Liver (tissue), 8 donors: ENCODE measurements at regions not wholly inside any gene's neighbourhood (a gene's known extent, or its start where the extent isn't known, plus 50 kb on each side); places are given as distances from the start of the nearest gene placed in this dataset.

Experiments
- DNase-seq: peaks from one replicate; pipeline ENCODE4 v3.0.0-alpha.2; 2017; ENCODE audit warnings: low spot score
- H3K27ac ChIP-seq, 2 donors: one replicate each; pipeline ENCODE4 v1.7.0; 2013; ENCODE audit warnings: inconsistent platforms in 2 of 2, low read length in 2 of 2, control low read depth in 1 of 2, low read depth in 1 of 2, mild to moderate bottlenecking in 1 of 2
- H3K27me3 ChIP-seq, 4 donors: one replicate each; pipeline versions ENCODE4 v1.6.1 to v1.7.0; 2013; ENCODE audit warnings: low read length in 3 of 4, inconsistent platforms in 1 of 4, mild to moderate bottlenecking in 1 of 4, moderate library complexity in 1 of 4; ENCODE audit not compliant: control insufficient read depth in 4 of 4, insufficient read depth in 4 of 4
- H3K36me3 ChIP-seq, 4 donors: one replicate each; pipeline versions ENCODE4 v1.6.1 to v1.7.0; 2013; ENCODE audit warnings: low read length in 3 of 4, mild to moderate bottlenecking in 3 of 4, low read depth in 1 of 4, moderate library complexity in 1 of 4; ENCODE audit not compliant: control insufficient read depth in 4 of 4, insufficient read depth in 3 of 4
- H3K4me1 ChIP-seq, 4 donors: one replicate each; pipeline versions ENCODE4 v1.6.1 to v1.7.0; 2013; ENCODE audit warnings: low read length in 3 of 4, mild to moderate bottlenecking in 3 of 4, moderate library complexity in 1 of 4; ENCODE audit not compliant: control insufficient read depth in 4 of 4, insufficient read depth in 4 of 4
- H3K4me3 ChIP-seq, 3 donors: one replicate each; pipeline versions ENCODE4 v1.6.1 to v1.7.0; 2013; ENCODE audit warnings: low read length in 3 of 3, control low read depth in 1 of 3, low read depth in 1 of 3, mild to moderate bottlenecking in 1 of 3
- H3K9ac ChIP-seq, 2 donors: one replicate each; pipeline ENCODE4 v1.7.0; 2013; ENCODE audit warnings: low read length in 2 of 2, mild to moderate bottlenecking in 2 of 2, moderate library complexity in 2 of 2, control low read depth in 1 of 2, low read depth in 1 of 2
- H3K9me3 ChIP-seq, 4 donors: one replicate each; pipeline versions ENCODE4 v1.6.1 to v1.7.0; 2013; ENCODE audit warnings: low read length in 3 of 4; ENCODE audit not compliant: control insufficient read depth in 4 of 4
- EGR1 ChIP-seq, 2 donors: IDR thresholded peaks; 2 replicates each; pipeline ENCODE4 v1.6.1; 2016 to 2018; ENCODE audit warnings: antibody characterized with exemption in 2 of 2, low read depth in 2 of 2
- FOXA1 ChIP-seq: IDR thresholded peaks from 2 replicates; pipeline ENCODE4 v1.6.1; 2016; ENCODE audit warnings: antibody characterized with exemption
- FOXA2 ChIP-seq: IDR thresholded peaks from 2 replicates; pipeline ENCODE4 v1.6.1; 2016; ENCODE audit warnings: antibody characterized with exemption
- GABPA ChIP-seq, 2 donors: IDR thresholded peaks in 1 of 2; conservative IDR thresholded peaks in 1 of 2; 2 replicates each; pipeline ENCODE4 v1.6.1; 2016; ENCODE audit warnings: antibody characterized with exemption in 2 of 2, mild to moderate bottlenecking in 1 of 2, moderate library complexity in 1 of 2
- HNF4A ChIP-seq, 2 donors: conservative IDR thresholded peaks; 2 replicates each; pipeline ENCODE4 v1.6.1; 2016; ENCODE audit warnings: antibody characterized with exemption in 2 of 2, mild to moderate bottlenecking in 2 of 2
- HNF4G ChIP-seq: IDR thresholded peaks from 2 replicates; pipeline ENCODE4 v1.6.1; 2016; ENCODE audit warnings: antibody characterized with exemption
- JUND ChIP-seq, 2 donors: IDR thresholded peaks; 2 replicates each; pipeline ENCODE4 v1.6.1; 2016; ENCODE audit warnings: antibody characterized with exemption in 2 of 2
- NR2F2 ChIP-seq: IDR thresholded peaks from 2 replicates; pipeline ENCODE4 v1.6.1; 2016; ENCODE audit warnings: antibody characterized with exemption
- RAD21 ChIP-seq, 2 donors: IDR thresholded peaks; 2 replicates each; pipeline ENCODE4 v1.6.1; 2016; ENCODE audit warnings: antibody characterized with exemption in 2 of 2, mild to moderate bottlenecking in 2 of 2
- RXRA ChIP-seq, 2 donors: IDR thresholded peaks; 2 replicates each; pipeline ENCODE4 v1.6.1; 2017 to 2018; ENCODE audit warnings: antibody characterized with exemption in 2 of 2, mild to moderate bottlenecking in 1 of 2
- SP1 ChIP-seq: IDR thresholded peaks from 2 replicates; pipeline ENCODE4 v1.6.1; 2018; ENCODE audit warnings: antibody characterized with exemption, mild to moderate bottlenecking
- TAF1 ChIP-seq: conservative IDR thresholded peaks from 2 replicates; pipeline ENCODE4 v1.6.1; 2016; ENCODE audit warnings: antibody characterized with exemption, mild to moderate bottlenecking
- WGBS: extraction: QIAGEN DNeasy Blood & Tissue Kit; methylation state at CpG from one replicate; pipeline ENCODE4 v1.1.7; 2013; 5-methylcytosine and 5-hydroxymethylcytosine counted together
- TF ChIP-seq, protein P1 (sequence below): IDR thresholded peaks from 2 replicates; pipeline ENCODE4 v1.6.1; 2016; ENCODE audit warnings: antibody characterized with exemption, mild to moderate bottlenecking
- TF ChIP-seq, protein P2 (sequence below): fragments of 150-350 bp; IDR thresholded peaks from 2 replicates; pipeline ENCODE4 v1.5.1; 2017; ENCODE audit warnings: improper control_type of control experiment, low read depth, low read length; ENCODE audit not compliant: missing input control
- TF ChIP-seq, protein P3 (sequence below): IDR thresholded peaks from 2 replicates; pipeline ENCODE4 v1.6.1; 2016; ENCODE audit warnings: antibody characterized with exemption
- TF ChIP-seq, protein P4 (sequence below): IDR thresholded peaks from 2 replicates; pipeline ENCODE4 v1.6.1; 2016; ENCODE audit warnings: antibody characterized with exemption
- TF ChIP-seq, protein P5 (sequence below): IDR thresholded peaks from 2 replicates; pipeline ENCODE4 v1.6.1; 2016; ENCODE audit warnings: antibody characterized with exemption
- donor health status: healthy.
- donor health status: healthy.
- donor health status: healthy.
- donor health status: healthy.
- donor health status: healthy.

DNA sequence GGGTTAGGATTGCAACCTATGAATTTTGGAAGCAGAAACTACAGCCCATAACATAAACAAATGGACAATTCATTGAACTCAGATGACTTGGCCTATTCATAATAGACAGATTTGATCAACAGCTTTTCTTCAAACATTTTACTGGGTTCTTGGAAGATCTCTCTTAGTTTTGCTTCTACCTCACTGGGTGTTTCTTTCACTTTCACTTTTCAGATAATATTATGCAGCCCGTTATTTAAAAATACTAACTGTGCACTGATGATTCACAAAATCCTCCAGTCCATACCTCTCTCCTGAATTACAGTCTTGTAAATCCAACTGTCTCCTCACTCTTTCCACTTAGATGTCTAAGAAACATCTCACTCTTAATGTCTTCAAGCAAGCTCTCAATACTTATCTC is 183.5 kb upstream of the IRX1 start (continued):
- TF ChIP-seq, protein P1, sequence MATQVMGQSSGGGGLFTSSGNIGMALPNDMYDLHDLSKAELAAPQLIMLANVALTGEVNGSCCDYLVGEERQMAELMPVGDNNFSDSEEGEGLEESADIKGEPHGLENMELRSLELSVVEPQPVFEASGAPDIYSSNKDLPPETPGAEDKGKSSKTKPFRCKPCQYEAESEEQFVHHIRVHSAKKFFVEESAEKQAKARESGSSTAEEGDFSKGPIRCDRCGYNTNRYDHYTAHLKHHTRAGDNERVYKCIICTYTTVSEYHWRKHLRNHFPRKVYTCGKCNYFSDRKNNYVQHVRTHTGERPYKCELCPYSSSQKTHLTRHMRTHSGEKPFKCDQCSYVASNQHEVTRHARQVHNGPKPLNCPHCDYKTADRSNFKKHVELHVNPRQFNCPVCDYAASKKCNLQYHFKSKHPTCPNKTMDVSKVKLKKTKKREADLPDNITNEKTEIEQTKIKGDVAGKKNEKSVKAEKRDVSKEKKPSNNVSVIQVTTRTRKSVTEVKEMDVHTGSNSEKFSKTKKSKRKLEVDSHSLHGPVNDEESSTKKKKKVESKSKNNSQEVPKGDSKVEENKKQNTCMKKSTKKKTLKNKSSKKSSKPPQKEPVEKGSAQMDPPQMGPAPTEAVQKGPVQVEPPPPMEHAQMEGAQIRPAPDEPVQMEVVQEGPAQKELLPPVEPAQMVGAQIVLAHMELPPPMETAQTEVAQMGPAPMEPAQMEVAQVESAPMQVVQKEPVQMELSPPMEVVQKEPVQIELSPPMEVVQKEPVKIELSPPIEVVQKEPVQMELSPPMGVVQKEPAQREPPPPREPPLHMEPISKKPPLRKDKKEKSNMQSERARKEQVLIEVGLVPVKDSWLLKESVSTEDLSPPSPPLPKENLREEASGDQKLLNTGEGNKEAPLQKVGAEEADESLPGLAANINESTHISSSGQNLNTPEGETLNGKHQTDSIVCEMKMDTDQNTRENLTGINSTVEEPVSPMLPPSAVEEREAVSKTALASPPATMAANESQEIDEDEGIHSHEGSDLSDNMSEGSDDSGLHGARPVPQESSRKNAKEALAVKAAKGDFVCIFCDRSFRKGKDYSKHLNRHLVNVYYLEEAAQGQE = no peak
- no peak for TF ChIP-seq EGR1 (IDR thresholded peaks at IDR 0.05; ENCODE audit: low read depth in 2 of 2)

DNA sequence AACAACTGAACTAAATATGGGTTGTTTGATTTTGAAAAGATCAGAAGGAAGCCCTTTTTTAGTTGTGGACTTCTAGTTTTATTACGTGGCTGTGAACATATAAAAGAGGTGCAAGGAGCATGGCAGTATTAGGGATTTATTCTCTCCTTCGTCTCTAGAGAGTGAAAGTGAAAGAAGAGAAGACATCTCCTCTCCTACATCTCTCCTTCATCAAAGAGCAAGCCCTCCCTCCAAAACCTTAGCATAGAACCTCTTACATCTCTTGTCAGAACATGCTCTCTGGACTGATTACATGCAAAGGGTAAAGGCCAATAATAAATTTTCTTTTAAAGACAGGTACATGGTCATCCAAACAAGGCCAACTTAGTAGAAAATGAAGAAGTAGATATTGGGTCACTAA is 184.3 kb upstream of the IRX1 start:
- Histone ChIP-seq H3K4me3 (no peak overlapping the region), H3K36me3 (no peaks in the 10 kb centered on the region), H3K27me3 (no peaks in the 10 kb centered on the region), H3K4me1 (no peaks in the 10 kb centered on the region), H3K9me3 (peaks cover 0 to 5% (median under 1%) of the 10 kb centered on the region in 4 donors), H3K9ac (no peak overlapping the region), H3K27ac (no peak overlapping the region)
- WGBS = 52% methylated on average over 2 of the region's 2 CpGs
- TF ChIP-seq TAF1 (no peak), JUND (IDR thresholded peaks at IDR 0.05) (no peak), SP1 (no peak), RXRA (IDR thresholded peaks at IDR 0.05) (no peak), HNF4A (conservative IDR thresholded peaks at IDR 0.05) (no peak), EGR1 (IDR thresholded peaks at IDR 0.05; ENCODE audit: low read depth in 2 of 2) (no peak), FOXA2 (no peak), HNF4G (no peak), GABPA (IDR thresholded peaks at IDR 0.05 in 1 of 2, conservative IDR thresholded peaks at IDR 0.05 in 1 of 2) (no peak), FOXA1 (no peak), RAD21 (IDR thresholded peaks at IDR 0.05) (no peak), NR2F2 (no peak)
- TF ChIP-seq, protein P2, sequence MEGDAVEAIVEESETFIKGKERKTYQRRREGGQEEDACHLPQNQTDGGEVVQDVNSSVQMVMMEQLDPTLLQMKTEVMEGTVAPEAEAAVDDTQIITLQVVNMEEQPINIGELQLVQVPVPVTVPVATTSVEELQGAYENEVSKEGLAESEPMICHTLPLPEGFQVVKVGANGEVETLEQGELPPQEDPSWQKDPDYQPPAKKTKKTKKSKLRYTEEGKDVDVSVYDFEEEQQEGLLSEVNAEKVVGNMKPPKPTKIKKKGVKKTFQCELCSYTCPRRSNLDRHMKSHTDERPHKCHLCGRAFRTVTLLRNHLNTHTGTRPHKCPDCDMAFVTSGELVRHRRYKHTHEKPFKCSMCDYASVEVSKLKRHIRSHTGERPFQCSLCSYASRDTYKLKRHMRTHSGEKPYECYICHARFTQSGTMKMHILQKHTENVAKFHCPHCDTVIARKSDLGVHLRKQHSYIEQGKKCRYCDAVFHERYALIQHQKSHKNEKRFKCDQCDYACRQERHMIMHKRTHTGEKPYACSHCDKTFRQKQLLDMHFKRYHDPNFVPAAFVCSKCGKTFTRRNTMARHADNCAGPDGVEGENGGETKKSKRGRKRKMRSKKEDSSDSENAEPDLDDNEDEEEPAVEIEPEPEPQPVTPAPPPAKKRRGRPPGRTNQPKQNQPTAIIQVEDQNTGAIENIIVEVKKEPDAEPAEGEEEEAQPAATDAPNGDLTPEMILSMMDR = no peak
- TF ChIP-seq, protein P3, sequence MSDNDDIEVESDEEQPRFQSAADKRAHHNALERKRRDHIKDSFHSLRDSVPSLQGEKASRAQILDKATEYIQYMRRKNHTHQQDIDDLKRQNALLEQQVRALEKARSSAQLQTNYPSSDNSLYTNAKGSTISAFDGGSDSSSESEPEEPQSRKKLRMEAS = no peak
- TF ChIP-seq, protein P1 = no peak
- TF ChIP-seq, protein P4, sequence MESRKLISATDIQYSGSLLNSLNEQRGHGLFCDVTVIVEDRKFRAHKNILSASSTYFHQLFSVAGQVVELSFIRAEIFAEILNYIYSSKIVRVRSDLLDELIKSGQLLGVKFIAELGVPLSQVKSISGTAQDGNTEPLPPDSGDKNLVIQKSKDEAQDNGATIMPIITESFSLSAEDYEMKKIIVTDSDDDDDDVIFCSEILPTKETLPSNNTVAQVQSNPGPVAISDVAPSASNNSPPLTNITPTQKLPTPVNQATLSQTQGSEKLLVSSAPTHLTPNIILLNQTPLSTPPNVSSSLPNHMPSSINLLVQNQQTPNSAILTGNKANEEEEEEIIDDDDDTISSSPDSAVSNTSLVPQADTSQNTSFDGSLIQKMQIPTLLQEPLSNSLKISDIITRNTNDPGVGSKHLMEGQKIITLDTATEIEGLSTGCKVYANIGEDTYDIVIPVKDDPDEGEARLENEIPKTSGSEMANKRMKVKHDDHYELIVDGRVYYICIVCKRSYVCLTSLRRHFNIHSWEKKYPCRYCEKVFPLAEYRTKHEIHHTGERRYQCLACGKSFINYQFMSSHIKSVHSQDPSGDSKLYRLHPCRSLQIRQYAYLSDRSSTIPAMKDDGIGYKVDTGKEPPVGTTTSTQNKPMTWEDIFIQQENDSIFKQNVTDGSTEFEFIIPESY = no peak
- TF ChIP-seq, protein P5, sequence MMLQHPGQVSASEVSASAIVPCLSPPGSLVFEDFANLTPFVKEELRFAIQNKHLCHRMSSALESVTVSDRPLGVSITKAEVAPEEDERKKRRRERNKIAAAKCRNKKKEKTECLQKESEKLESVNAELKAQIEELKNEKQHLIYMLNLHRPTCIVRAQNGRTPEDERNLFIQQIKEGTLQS = no peak
- no peak for DNase-seq
